Neural cell (in vitro differentiated cells): ENCODE measurements at regions not wholly inside any gene's neighbourhood (a gene's known extent, or its start where the extent isn't known, plus 50 kb on each side); places are given as distances from the start of the nearest gene placed in this dataset.

Experiments used
- CTCF ChIP-seq: fragments of 450-650 bp; IDR thresholded peaks from 2 replicates; pipeline ENCODE4 v1.5.1; 2014; ENCODE audit warnings: antibody characterized with exemption, mild to moderate bottlenecking, moderate library complexity; ENCODE audit not compliant: poor library complexity, severe bottlenecking
- EP300 ChIP-seq: fragments of 450-650 bp; conservative IDR thresholded peaks from 2 replicates; pipeline ENCODE4 v1.6.1; 2014; ENCODE audit warnings: antibody characterized with exemption, mild to moderate bottlenecking, moderate library complexity; ENCODE audit not compliant: poor library complexity, severe bottlenecking
- EZH2 ChIP-seq: fragments of 200-600, 300-800 bp; shearing (Covaris generic), sonication (generic); IDR thresholded peaks from 2 replicates; pipeline ENCODE4 v1.6.1; 2014; ENCODE audit warnings: antibody characterized with exemption, low read length, borderline replicate concordance, mild to moderate bottlenecking; ENCODE audit not compliant: insufficient read depth, poor library complexity, severe bottlenecking
- RAD21 ChIP-seq: fragments of 450-650 bp; conservative IDR thresholded peaks from 2 replicates; pipeline ENCODE4 v1.6.1; 2014; ENCODE audit warnings: antibody characterized with exemption, mild to moderate bottlenecking, moderate library complexity
- TAF1 ChIP-seq: IDR thresholded peaks from 2 replicates; pipeline ENCODE4 v1.6.1; 2012; ENCODE audit warnings: low read depth

DNA sequence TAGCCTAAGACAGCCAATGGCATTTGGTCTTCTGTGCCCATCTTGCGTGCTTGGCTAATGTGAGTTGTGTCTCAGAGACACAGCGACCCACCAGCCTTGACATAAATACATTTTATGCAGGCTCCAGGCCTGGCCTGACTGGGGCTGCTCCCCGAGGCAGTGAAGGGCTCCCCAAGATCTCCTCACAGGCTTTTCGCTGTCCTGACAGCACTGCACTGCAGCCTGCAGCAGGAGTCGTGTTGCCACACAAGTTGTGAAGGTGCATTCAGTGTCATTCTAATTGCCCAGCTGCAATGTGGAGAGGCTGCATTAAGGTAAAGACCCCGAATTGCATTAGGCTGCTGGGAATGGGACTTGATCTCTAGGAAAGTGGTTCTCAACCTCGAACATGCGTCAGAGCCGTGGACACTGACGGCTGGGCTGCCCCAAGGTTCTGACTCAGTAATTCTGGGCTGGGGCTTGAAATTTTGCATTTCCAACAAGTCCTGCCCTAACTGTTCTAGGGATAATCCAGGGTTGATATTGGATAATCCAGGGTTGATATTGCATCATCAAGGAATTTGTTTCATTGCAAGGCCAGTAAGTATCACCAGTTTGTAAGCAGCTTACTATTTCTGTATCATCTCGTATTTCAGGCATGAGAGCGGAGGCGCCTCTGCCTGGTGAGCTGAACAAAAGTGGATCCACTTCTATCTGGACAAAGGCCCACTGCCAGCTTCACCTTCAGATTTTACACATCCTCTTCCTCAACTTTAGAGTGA is 108.7 kb upstream of the INSIG1 start:
- TF ChIP-seq EZH2 (no peak), CTCF (no peak), EP300 (no peak), RAD21 (no peak), TAF1 (no peak)
